ENCODE measurements at regions not wholly inside any gene's neighbourhood (a gene's known extent, or its start where the extent isn't known, plus 50 kb on each side); places are given as distances from the start of the nearest gene placed in this dataset.

DNA sequence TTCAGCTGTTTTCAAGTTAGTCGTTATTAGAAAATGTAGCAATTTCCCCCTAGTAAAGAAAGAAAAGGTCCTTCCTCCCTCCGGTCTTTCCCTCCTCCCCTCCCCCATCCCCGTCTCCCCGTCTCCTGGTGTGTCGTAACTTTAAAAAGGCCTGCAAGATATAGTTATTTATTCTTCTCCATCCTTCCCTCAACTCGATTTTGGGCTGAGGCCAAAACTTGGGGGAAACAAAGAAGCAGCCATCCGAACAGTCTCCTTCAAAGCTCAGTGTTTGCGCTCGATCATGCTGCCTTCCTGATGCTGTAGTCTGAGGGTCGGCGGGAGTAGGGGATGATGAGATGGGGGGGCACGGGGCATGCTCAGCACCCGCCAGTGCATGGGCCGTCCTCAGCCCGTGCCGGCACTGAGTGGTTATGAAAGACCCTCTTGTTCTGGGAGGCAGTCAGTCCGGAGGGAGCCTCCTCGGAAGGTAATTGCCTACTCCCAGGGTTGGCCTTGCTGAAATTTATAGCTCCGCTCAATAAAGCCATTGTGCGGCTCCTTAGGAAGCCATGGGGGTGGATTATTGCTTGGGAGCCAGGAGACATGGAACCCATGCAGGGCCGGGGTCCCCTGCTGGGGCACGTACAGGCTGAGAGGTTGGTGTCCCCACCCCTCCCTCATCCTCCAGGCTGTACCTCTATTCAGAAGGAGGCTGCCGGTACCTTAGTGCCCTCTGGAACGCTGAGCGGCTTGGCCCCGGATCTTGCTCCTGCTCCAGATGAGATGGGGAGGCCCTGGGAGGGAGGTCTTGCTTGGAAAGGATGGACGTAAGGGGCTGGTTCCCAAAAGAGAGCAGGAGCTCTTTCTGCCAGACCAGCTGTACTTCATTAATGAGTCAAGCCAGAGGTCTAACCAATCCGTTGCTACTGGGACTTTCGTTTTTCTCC is 212.7 kb upstream of the CADM1 start:
- WGBS, 2 donors: 57 to 68% methylated on average over 11 to 13 of the region's 29 CpGs
- DNase-seq: no peak
- intact Hi-C loops (cut with DNase I): no loop called here

DNA sequence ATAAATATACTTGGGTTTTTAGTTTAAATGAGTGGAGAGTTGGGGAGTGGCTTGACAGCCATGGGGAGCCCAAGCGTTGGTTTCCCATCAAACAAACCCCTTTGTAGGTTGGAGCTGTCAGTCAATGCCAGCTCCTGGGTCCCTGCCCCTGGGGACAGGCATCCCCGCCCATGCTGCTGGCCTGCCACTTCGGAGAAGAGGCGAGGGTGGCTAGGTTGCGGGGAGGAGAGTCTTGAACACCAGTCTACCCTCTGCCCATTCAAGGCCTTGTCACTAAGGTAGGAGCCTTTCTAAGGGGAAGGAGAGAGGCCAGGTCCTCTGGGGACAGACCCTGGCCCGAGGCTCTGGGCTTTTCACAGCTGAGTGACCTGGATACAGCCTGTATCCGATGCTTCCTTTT is 211.9 kb upstream of the CADM1 start:
- Histone ChIP-seq H3K4me1 (peaks cover 0 to 4% (median 0%) of the 10 kb centered on the region in 3 donors), H3K4me3 (no peak overlapping the region), H3K9me3 (no peaks in the 10 kb centered on the region), H3K27ac (no peak overlapping the region), H3K36me3 (no peaks in the 10 kb centered on the region), H3K27me3 (peaks cover 0 to 2% (median 0%) of the 10 kb centered on the region in 4 donors)
- no peak for DNase-seq
- 69 to 80% methylated on average over 3 to 7 of the region's 7 CpGs for WGBS, 2 donors
- TF ChIP-seq, protein P1, sequence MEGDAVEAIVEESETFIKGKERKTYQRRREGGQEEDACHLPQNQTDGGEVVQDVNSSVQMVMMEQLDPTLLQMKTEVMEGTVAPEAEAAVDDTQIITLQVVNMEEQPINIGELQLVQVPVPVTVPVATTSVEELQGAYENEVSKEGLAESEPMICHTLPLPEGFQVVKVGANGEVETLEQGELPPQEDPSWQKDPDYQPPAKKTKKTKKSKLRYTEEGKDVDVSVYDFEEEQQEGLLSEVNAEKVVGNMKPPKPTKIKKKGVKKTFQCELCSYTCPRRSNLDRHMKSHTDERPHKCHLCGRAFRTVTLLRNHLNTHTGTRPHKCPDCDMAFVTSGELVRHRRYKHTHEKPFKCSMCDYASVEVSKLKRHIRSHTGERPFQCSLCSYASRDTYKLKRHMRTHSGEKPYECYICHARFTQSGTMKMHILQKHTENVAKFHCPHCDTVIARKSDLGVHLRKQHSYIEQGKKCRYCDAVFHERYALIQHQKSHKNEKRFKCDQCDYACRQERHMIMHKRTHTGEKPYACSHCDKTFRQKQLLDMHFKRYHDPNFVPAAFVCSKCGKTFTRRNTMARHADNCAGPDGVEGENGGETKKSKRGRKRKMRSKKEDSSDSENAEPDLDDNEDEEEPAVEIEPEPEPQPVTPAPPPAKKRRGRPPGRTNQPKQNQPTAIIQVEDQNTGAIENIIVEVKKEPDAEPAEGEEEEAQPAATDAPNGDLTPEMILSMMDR (IDR thresholded peaks at IDR 0.05): no peak
- TF ChIP-seq POLR2A (IDR thresholded peaks at IDR 0.05): no peak
- intact Hi-C loops (cut with DNase I): no loop called here

More for the DNA sequence above, 212.7 kb upstream of the CADM1 start:
- no peak overlapping the region for H3K4me3 ChIP-seq
- H3K36me3 ChIP-seq: no peaks in the 10 kb centered on the region
- H3K27me3 ChIP-seq: no peaks in the 10 kb centered on the region
- H3K4me1 ChIP-seq: peaks cover 0 to 4% (median 0%) of the 10 kb centered on the region in 3 donors
- TF ChIP-seq POLR2A (IDR thresholded peaks at IDR 0.05): no peak
- TF ChIP-seq, protein P1 (IDR thresholded peaks at IDR 0.05): no peak
- H3K27ac ChIP-seq: no peak overlapping the region
- no peaks in the 10 kb centered on the region for H3K9me3 ChIP-seq

DNA sequence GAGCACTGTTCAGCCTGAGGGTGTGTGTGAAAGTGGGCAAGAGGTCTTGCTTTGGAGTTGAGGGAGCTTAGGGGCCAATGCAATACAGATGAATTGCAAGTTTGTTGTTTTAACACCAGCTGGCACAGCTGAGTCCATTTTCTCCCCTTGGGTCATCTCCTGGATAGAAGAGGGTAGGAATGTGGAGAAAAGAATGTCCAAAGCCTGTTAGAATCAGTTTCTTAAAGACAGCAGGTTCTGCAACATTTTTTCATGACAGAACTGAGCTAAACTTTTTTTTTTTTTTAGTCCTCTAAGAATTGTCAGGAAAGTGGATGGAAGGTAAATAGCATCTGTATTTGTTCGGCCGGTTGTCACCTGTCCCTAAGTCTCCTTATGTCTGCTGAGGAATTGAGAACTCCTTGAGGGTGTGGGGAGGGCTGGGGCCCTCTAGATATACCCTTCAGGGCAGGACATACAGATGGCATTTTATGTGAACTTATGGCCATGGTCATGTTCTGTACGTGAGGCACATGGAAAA is 211.1 kb upstream of the CADM1 start:
- peaks cover 0 to 9% (median 0%) of the 10 kb centered on the region in 4 donors for H3K27me3 ChIP-seq
- H3K27ac ChIP-seq: no peak overlapping the region
- intact Hi-C loops (cut with DNase I): no loop called here
- no peaks in the 10 kb centered on the region for H3K36me3 ChIP-seq
- no peak overlapping the region for H3K4me3 ChIP-seq
- peaks cover 0 to 4% (median 0%) of the 10 kb centered on the region in 3 donors for H3K4me1 ChIP-seq
- DNase-seq: no peak
- TF ChIP-seq POLR2A (IDR thresholded peaks at IDR 0.05): no peak
- TF ChIP-seq, protein P1 (IDR thresholded peaks at IDR 0.05): no peak
- 36 to 71% methylated on average over 3 of the region's 3 CpGs for WGBS, 2 donors
- no peaks in the 10 kb centered on the region for H3K9me3 ChIP-seq

DNA sequence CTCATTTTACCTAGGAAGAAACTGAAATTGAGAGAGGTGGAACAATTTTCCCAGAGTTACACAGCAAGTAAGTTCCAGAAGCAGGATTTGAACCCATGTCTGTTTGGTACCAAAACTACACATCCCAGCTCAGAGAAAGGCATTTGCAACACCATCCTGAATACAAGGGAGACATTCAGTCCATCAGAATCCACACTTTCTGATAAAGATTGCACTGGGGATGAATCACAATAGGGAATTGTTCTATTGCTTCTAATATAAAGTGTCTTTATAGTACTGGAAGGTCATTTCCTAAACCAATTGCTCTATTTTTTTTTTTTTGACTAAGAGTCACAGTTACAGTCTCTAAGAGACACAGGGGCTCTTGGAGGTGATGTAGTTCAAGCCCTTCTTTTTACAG is 208.1 kb upstream of the CADM1 start:
- intact Hi-C loops (cut with DNase I): no loop called here
- H3K27me3 ChIP-seq: peaks cover 0 to 9% (median 0%) of the 10 kb centered on the region in 4 donors
- H3K9me3 ChIP-seq: no peaks in the 10 kb centered on the region
- peaks cover 0 to 4% (median 0%) of the 10 kb centered on the region in 3 donors for H3K4me1 ChIP-seq
- no peak overlapping the region for H3K27ac ChIP-seq
- no peaks in the 10 kb centered on the region for H3K36me3 ChIP-seq
- no peak for TF ChIP-seq POLR2A (IDR thresholded peaks at IDR 0.05)
- H3K4me3 ChIP-seq: no peak overlapping the region
- DNase-seq: no peak

DNA sequence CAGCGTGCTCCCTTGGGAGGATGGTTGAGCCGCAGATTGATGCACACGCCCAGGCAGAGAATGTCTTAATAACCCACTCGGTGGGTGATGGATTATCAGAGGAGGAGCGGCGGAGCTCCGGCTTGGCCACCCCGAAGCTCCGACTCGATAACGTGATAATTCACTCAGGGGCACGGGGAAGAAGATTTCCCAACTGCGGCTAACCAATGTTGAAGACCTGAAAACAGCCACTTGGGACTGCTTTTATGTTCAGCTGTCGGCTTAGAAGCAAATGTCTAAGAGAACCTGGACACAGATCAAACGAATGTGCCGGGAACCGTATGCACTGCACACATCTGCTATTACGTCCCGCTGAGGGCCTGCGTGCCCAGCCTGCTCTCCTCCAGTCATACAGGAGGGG is 206.8 kb upstream of the CADM1 start:
- no peaks in the 10 kb centered on the region for H3K36me3 ChIP-seq
- WGBS, 2 donors: 71 to 74% methylated on average over 12 to 15 of the region's 20 CpGs
- intact Hi-C loops (cut with DNase I): no loop called here
- no peaks in the 10 kb centered on the region for H3K4me1 ChIP-seq
- no peak for TF ChIP-seq POLR2A (IDR thresholded peaks at IDR 0.05)
- TF ChIP-seq, protein P1 (IDR thresholded peaks at IDR 0.05): no peak
- peaks cover 0 to 9% (median 0%) of the 10 kb centered on the region in 4 donors for H3K27me3 ChIP-seq
- no peak for DNase-seq
- no peak overlapping the region for H3K27ac ChIP-seq
- H3K4me3 ChIP-seq: no peak overlapping the region
- no peaks in the 10 kb centered on the region for H3K9me3 ChIP-seq

Measured in esophagus squamous epithelium (tissue), 5 donors.